Fibroblast of villous mesenchyme (primary cell): ENCODE measurements at regions not wholly inside any gene's neighbourhood (a gene's known extent, or its start where the extent isn't known, plus 50 kb on each side); places are given as distances from the start of the nearest gene placed in this dataset.

Experiments
- DNase-seq: peaks from one replicate; pipeline ENCODE4 v3.0.0-alpha.2; 2010; ENCODE audit warnings: low read depth
- H3K4me3 ChIP-seq: 2 replicates; pipeline ENCODE4 v1.5.1; 2011; ENCODE audit warnings: low read depth, mild to moderate bottlenecking, low read length
- TF ChIP-seq, protein P1 (sequence below): IDR thresholded peaks from 2 replicates; pipeline ENCODE4 v1.5.1; 2012; ENCODE audit warnings: low read depth, mild to moderate bottlenecking, low read length; ENCODE audit not compliant: insufficient read depth

DNA sequence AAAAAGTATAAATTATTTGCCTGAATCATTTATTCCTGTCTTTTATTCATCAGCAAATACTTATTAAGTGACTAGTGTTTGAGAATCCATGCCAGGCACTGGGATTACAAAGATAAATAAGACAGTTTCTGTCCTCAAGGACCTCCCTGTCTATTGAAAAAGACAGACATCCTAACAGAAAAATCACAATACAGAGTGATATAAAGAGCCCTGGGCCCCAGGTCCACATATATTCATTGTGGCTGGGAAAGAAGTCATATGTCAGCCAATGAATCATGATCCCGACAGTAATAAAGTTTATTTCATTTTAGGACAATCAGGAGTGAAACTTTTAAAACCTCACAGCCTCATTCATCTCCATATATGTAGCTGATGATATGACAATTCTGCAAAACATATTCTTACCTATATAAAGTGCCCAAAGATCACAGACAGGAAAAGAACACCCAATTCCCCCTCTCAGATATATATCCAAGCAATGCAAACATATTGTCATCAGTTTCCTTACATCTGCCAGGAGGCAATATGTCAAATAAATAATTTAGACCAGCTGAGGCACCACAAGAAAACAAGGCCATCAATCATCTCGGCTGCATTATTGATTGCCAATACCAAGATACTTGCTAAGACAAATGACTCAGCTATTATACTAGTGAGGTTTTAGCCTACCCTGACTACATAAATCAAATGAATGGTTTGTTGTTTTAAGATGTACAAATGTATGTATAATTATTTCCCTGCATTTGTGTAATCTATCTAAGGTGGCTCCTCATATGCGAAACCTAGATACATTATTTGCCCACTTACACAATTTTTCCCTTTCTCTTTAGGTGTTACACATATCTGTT lies 590.9 kb upstream of the API5 start:
- no peak overlapping the region for H3K4me3 ChIP-seq
- TF ChIP-seq, protein P1, sequence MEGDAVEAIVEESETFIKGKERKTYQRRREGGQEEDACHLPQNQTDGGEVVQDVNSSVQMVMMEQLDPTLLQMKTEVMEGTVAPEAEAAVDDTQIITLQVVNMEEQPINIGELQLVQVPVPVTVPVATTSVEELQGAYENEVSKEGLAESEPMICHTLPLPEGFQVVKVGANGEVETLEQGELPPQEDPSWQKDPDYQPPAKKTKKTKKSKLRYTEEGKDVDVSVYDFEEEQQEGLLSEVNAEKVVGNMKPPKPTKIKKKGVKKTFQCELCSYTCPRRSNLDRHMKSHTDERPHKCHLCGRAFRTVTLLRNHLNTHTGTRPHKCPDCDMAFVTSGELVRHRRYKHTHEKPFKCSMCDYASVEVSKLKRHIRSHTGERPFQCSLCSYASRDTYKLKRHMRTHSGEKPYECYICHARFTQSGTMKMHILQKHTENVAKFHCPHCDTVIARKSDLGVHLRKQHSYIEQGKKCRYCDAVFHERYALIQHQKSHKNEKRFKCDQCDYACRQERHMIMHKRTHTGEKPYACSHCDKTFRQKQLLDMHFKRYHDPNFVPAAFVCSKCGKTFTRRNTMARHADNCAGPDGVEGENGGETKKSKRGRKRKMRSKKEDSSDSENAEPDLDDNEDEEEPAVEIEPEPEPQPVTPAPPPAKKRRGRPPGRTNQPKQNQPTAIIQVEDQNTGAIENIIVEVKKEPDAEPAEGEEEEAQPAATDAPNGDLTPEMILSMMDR, result no peak
- no peak for DNase-seq

GRCh38 chr11:42727879-42728278 lies 583.9 kb upstream of the API5 start:
- no peak for DNase-seq
- TF ChIP-seq, protein P1, result no peak
- no peak overlapping the region for H3K4me3 ChIP-seq

- no peak for DNase-seq
- no peak overlapping the region for H3K4me3 ChIP-seq
- TF ChIP-seq, protein P1, result no peak
Measured at GRCh38 chr11:42762348-42762747, 549.4 kb upstream of the API5 start.

- H3K4me3 ChIP-seq, result no peak overlapping the region
- TF ChIP-seq, protein P1, result no peak
- DNase-seq, result no peak
Measured at GRCh38 chr11:42764936-42765335, 546.9 kb upstream of the API5 start.

- no peak for DNase-seq
- TF ChIP-seq, protein P1, result no peak
- no peak overlapping the region for H3K4me3 ChIP-seq
Measured at GRCh38 chr11:42768576-42768975, 543.2 kb upstream of the API5 start.

DNA sequence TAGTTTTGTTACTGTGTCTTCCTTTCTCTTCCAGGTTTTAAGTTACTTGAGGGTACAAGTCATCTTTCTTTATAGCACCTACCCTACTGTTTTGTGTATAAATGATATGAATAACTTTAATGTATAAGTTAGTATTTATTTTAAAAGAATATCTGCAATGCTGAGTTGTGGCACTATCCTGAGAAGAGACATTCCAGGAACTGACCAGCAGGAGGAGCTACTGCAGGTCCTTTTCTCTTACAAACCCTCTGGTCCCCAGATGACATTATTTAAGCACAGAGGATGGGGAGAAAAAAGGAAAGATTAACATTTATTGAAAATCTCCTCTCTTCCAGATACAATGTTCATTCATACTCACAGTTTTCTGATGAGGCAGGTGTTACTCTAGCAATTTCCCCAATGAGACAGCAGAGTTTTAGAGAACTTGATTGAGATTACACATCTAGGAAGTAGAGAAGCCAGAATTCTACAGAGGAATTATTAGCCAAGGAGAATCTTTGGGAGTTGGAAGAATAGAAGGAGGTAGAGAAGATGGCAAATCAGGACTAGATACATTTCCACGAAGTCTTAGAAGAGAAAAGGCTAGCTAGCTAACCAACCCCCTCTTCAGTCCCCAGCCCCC lies 541.2 kb upstream of the API5 start:
- TF ChIP-seq, protein P1, result peak; percentile 31
- no peak overlapping the region for H3K4me3 ChIP-seq
- DNase-seq, result no peak

- H3K4me3 ChIP-seq, result no peak overlapping the region
- TF ChIP-seq, protein P1, result no peak
- DNase-seq, result no peak
Measured at GRCh38 chr11:42772886-42773285, 538.9 kb upstream of the API5 start.
